ENCODE measurements at regions not wholly inside any gene's neighbourhood (a gene's known extent, or its start where the extent isn't known, plus 50 kb on each side); places are given as distances from the start of the nearest gene placed in this dataset.

GRCh38 chr7:116434820-116435341, 64.7 kb upstream of the CAV2 start:
- TF ChIP-seq CTCF (IDR thresholded peaks at IDR 0.05): no peak
- TF ChIP-seq POLR2AphosphoS5 (IDR thresholded peaks at IDR 0.05): peak in 1 of 2 donors; percentile 59

Data from esophagus muscularis mucosa (tissue), 3 donors.